NCI-H774 (cell line): ENCODE measurements at regions not wholly inside any gene's neighbourhood (a gene's known extent, or its start where the extent isn't known, plus 50 kb on each side); places are given as distances from the start of the nearest gene placed in this dataset.
A peak's percentile ranks its signal among the peaks of the same experiment; 100 is the strongest.

Source experiments
- DNase-seq: peaks from one replicate; lab custom pipeline; 2025; lab: John Stamatoyannopoulos, UW

DNA sequence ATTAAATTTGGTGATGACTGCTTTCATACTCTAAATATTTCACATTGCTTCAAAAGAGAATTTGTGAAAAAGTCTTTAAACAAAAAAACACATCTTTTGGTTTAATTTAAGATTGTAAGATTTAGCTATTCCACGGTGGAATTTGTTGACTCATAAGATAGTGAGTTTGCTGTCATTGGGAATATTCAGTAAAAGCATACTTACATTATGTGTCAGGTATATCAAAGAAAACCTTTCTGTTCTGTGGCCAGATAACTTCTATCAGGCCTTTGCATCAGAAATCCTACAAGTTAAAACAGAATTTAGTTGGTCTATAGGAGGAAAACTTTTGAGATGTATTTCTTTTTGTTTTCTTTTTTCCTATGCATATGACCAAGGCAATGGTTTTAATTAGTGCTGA is 148.8 kb upstream of the E2F7 start:
- no peak for DNase-seq

DNA sequence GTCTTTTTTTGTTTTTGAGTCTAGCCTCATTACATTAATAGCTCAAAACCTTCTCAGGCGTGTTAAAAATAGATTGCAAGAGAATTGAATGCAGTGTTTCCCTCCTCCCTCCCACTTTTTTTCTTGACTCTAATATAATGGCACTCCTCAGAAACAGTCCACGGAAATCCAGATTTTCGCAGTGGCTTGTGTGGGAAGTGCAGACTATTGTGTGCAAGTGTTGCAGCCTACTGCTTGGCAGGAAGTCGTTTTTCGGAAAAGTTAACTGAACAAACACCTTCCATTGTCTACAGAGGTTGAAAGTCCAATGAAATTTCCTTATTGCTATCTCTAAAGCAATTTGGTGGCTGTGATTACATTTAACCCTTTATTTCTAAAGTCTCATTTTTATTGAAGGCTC is 147.9 kb upstream of the E2F7 start:
- DNase-seq = no peak

DNA sequence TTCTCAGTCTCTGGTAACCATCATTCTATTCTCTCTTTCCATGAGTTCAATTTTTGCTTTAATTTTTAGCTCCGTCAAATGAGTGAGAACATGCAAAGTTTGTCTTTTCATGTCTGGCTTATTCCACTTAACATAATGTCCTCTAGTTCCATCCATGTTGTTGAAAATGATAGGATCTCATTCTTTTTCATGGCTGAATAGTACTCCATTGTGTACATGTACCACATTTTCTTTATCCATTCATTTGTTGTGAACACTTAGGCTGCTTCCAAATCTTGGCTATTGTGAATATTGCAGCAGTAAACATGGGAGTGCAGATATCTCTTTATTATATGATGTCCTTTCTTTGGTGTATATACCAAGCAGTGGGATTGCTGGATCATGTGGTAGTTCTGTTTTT is 145.4 kb upstream of the E2F7 start:
- DNase-seq = no peak

DNA sequence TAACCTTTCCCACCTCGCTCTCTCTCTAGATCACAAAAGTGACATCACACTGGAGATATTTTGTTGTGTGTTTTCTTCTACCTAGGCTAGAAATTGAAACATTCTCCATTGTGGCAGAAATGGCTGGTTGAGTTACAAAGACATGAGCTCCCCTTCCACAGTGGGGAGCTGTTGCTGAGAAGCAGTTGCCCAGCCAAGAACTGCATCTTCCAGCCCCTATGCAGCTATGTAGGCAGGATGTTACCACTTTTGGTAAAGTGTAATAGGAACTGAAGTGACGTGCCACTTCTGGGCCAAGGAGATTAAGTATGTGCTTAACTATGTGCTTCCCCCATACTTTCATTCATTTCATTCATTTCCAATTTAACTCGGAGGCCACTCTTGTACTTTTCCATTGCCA is 138.7 kb upstream of the E2F7 start:
- DNase-seq = no peak

DNA sequence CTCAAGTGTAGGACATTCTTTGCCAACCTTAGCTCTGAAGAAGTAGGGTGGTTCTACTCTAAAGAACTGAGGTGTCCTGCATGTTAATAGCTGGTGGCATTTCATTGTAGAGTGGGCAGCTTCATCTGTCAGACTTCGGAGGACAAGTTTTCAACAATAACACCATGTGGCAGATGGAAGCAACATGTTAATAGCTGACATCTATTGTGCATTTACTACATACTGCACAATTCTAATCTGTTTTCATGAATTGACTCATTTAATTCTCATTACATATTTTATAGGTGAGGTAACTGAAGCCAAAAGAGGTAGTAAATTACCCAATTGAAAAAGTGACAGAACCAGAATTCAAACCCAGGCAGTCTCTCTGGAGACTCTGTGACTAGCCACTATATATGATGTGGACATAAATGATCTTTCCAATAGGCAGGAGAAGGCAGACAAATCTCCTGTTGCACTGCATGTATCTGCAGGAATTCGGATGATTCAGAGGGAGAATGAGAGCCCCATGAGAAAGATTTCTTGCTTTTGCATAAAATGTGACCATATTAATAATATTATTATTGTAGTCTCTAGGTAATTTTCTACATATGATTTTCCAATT is 137.2 kb upstream of the E2F7 start:
- no peak for DNase-seq

DNA sequence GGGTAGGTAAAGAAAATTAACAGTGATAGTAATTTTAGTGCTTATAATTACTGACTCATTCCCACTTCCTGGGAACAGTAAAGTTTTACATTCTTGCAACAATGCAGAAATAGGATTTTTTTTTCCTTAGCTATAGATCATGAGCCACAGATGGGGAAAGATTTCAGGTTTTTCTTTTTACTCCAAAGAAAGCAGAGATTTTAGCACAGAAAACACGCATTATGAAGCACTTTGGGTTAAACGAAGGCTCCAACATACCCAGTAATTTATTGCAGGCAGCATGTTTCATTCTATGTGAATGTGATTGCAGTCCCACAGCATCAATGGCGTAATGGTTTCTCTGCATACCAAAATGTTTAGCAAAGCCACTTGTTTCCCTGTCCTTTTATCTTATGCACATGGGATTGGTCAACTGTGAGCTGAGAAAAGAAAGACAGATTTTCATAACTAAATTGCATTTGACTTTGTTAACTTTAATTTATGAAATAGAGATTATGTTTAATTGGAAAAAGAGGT is 124.6 kb upstream of the E2F7 start:
- DNase-seq = no peak

DNA sequence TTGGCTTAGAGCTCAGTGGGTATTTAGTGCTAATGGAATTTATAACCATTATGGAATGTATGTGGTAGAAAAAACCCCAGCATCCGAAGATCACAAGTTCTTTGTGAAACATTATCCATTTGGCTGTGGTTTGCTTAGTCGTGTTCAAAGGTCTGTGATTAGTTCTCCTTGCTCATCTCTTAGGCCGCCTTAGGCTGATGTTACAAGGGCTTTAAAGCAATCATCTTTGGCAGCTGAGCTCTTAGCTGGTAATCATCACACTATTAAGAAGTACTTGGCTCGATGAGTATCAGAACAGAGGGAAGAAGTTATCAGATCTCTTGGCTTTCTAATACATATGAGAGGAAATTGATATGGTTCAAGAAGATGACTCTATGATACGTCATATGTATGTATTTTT is 124.1 kb upstream of the E2F7 start:
- DNase-seq = no peak

DNA sequence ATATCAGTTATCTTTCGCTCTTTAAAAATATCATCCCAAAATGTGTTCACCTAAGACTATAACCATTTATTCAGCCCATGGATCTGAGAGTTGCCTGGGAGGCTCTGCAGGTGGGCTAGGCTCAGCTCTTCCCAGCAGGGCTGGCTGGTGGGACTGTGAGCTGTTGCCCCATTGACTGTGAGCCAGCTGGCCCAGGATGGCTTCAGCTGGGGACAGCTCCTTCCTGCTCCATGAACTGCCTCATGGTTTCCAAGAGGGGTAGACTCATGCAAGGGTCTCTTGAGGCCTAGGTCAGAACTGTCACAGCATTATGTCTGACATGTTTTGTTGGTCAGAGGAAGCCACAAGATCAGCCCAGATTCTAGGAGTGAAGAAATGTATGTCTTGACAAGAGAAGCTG is 114.1 kb upstream of the E2F7 start:
- DNase-seq = no peak

DNA sequence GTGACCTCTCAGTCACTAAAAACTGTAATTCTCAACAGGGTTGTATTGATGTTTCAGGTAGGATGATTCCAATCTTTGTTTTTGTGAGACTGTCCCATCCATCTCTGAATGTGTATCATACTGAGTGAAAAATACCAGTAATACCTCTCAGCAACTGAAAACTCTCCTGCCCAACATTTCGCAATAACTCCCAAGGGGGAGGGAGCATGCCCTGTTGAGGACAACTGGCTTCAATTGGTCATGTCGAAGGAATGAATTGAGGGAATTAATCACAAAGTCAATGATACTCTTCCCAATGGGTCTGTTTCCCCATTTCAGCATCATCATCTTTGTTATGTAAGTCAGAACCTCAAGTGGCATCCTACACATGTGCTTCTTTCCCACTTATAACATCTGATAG is 102.4 kb upstream of the E2F7 start:
- DNase-seq = no peak

DNA sequence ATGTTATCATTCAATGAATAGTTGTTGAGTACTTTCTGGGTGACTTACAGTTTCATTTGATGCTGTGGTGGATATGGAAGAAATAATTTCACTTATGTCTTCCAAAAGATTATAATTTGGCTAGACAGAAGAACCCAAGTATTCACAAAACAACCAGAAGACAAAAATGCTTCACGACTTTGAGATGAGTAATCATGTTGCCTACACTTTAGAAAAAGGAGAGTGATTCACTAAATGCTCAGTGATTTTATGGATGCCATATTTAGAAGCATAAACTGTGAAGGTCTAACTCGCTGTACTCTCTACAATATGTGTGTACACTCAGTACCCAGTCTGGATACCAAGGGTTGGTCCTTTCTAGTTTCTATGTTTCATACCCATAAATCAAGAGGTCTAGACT is 101.3 kb upstream of the E2F7 start:
- no peak for DNase-seq

DNA sequence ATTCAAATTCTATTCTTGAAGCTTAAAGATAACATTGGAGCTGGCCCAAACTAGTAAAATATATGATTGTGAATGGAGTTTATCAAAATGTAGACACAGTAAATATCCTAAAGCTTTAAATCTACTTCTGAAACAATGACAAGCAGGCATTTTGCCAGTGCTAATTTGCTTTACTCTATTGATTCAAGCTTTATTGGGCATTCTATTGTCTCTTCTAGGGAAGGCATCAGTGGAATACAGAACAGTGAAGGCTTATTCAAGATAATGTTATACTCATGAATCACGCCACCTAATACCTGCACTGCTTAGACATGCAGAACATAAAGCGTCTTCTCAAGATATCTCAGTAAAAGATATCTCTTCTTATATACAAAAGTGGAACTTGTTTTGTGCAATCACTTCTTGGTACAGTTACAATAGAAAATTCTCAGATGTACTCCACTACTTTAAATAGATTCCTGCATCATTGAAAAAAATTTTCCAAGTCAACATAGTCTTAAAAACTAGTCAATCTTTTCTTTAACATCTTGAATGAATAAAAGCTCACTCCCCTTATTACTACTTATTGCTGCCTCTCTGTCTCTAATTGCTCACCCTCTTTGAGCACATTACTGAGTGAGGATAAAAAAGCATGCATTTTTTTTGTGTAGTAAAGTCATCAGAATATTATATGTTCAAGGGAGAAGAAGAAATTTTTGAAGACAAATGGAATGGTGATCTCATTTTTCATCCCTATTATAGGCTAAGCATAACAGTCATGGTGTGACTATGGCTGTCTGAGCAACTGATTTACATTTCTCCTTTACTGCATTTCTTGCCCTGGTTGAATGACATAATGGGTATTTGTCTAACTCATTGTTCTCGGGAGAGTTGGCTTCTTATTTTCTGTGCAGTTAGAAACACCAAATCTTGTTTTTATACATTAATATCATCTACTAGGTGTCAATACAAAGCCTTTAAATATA is 98.0 kb upstream of the E2F7 start:
- peak; percentile 44 for DNase-seq

DNA sequence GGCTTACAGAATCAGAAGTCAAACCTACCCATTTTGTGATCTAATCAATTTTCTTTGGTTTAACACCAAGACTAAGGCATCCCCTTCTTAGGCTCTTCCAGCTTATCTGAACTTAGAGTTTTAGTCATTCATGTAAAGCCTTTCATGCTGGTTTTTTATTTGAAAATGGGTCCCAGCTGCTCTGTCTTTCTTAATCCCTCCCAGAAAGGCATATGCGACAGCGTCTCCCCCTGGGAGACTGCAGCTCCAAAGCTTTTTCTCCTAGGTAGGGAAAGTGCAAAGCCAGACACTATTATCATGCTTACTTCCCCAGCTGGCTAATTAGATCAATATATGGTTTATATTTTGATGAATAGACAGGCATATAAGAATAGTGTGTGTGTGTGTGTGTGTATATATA is 96.6 kb upstream of the E2F7 start:
- no peak for DNase-seq

DNA sequence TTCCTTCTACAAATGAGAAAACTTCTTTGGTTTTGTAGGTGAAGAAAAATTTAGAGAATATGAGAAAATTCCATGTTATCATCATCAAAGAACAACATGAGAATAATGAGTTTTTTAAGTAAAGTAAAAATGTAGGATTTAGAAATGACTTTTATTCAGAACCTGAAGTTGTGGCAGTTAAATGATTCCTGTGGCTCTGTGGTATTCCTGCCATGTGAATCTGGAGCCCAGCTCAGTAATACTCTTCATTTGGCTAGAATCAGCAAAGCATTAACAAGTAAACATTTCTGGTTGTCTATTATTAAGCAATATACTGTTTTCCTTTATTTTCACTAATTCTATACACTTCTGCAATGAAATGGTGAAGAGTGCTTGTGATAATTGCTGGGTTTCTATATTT is 95.6 kb upstream of the E2F7 start:
- DNase-seq = no peak

DNA sequence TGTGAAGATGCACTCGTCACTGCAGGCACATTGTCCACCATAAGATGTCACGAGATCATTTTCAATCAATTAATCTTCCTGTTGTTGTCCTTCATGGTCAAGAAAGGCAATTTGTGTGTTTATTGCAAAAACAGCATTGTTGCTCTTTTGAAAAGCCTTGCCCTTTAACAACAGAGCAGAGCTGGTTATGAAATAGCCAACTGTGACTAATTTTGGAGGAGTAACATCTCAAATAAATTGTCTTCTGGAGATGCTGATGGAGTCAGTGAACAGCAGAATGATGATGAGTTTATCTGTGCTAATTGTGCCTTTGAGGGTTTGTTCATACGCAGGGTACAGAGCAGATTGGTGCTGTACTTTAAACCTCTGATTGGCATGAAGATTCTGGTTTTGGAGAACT is 88.3 kb upstream of the E2F7 start:
- no peak for DNase-seq

DNA sequence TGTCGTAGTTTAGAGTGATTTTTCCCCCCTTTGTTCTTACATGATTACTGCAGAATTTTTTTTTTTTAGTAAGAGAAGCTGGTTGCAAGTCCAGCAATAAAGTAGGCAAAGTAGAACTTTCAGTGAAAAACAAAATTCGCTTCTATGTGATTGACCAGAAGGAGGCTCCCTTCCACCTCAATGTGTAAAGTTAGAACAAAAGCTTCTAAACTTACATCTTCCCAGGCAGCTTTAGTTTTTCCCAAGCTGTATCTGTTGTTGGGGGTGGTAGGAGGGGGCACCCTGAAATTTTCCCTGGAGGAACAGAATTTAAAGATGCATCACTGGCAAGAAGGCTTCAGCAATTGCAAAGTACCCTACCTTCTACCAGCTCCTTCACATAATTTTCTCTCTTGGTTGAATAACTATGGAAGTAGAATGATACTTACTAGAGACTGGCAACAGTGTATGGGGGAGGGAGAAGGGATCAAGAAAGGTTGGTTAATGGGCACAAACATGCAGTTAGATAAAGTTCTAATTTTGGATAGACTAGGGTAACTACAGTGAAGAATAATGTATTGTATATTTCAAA is 87.3 kb upstream of the E2F7 start:
- DNase-seq = no peak

DNA sequence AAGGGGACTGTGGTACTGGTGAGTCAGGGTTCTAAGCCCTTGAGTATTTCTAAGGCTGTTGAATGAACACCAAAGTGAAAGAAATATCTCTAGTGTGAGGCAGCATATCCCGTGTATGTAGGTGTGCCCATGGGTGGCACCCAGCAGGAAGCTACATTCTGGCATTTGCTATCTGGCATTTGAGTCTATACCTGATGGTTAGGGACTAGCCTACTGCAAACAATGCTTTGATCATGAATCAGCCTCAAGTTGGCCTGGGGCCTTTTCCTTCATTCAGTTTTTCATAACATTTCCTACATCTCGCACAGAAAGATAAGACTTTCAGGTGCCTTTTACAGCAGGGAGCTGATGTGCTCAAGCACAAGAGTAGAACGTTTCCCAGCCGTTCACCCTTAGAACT is 85.7 kb upstream of the E2F7 start:
- no peak for DNase-seq

DNA sequence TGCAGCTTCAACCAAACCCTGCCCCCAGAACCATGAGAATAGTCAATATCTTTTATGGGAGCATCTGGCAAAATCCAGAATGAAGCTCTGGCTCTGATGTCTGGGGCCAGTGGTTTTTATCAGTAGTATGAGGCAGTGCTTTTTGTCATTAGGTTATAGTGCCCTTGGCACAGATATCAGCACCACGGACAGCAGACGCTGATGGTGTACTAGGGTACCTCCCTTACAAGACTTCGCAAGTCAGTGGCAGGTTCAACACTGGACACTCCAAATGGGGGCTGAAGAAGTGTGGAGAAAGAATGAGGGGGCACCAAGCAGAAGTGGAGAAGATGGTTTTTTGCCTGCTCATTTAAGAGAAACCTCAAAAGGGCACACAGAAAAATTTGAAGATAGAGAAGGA is 68.2 kb upstream of the E2F7 start:
- DNase-seq = no peak

DNA sequence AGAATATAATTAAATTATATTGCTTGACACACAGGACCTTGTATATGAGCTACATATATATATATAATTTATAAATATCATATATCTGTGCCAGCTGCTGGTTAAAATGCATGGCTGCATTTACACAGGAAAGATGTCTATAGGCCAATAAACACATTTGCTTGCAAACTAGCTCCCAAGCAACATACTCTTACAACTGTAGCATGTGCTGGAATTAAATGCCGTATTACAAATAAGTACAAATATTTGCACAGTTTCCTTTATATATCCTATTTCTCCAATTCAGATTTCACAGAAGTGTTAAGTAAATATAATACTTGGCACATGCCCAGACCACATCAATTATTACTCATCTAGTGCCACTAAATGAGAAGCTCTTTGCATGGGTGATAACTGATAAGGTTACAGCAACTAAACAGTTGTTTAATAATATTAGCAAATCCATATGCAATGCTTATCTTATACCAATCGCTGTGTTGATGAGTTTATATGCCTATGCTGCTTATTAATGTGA is 66.7 kb upstream of the E2F7 start:
- DNase-seq = peak; percentile 17

DNA sequence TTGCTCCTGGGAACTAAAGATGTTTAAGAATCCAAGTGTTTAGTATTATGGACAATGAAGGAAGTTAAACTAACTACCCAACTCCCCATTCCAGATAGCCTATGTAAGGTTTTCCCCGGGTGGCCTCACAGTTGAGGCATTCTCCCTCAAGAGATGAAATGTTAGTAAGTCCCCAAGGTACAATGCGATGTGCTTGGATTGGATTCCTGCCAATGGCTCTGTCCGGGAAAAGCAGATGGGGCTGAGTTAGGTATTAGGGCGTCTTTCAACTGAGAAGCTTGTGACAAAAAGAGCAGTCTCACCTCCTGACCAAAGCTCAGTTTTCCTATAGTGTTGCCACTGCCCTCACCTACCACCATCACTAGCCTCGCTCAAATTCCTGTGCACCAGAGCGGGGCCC is 64.8 kb upstream of the E2F7 start:
- DNase-seq = no peak

DNA sequence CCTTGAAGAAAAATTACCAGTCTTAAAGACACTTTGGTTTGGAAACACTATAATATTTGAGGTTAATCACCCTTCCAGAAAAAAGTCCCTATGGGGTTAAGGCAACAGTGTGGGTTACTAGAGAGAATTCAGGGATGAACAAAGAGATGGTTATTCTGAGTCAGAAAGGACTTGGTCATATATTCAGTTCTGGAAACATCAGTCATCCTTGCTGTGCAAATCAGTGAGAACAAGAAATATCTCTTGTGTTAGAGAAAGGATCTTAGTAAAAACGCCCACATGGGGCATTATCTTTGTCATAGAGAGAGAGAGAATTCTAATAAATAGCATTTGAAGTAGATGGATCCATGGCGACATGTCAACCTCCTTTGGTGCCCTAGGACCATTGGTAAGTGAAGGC is 59.4 kb upstream of the E2F7 start:
- no peak for DNase-seq

DNA sequence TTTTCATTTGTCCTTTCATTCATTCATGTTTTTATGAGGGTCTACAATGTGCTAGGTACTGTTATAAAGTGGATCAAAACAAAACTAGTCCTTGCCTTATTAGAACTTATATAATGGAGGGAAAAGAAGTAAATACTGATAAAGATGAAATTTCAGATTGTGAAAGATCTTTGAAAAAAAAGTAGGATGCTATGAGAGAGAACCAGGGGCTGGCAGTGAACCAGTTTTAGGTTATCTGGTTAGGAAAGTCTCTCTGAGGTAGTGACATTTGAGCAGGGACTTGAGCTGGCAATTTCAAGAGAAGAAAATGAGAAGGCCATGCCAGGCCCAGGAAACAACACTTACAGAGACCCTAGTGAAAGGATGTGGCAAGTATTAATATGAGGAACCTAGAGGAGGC is 57.3 kb upstream of the E2F7 start:
- no peak for DNase-seq

DNA sequence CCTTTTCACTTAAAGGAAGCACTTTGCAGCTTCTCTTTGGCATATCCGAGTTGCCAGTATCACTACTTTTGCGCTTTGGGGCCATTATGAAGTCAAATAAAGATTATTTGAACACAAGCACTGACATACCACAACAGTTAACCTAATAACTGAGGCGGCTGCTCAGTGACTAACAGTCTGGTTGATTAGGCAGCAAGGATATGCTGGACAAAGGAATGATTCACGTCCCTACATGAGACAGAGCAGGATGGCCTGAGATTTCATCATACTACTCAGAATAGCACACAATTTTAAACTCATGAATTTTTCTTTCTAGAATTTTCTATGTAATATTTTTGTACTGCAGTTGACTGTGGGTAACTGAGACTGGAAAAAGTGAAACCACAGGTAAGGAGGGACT is 56.9 kb upstream of the E2F7 start:
- DNase-seq = no peak
